ENCODE measurements at regions not wholly inside any gene's neighbourhood (a gene's known extent, or its start where the extent isn't known, plus 50 kb on each side); places are given as distances from the start of the nearest gene placed in this dataset.

DNA sequence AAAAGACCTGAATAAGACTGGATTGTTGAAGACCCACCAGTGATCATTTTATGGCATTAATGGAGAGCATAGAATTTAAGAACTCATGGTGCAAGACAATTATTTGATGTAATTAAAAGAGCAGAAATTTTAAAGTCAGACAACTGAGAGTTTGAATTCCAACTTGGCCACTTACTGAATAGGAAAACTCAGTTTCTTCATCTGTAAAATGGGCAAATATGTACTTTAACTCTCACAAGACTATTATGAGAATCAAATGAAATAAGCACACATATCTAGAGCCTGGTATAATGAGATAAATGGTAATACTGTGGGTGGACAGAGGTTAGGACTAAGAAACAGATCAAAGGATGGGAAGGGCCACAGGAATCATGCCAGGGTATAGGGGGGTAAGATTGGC is 88.0 kb downstream of the SOX9 start:
- no peak for DNase-seq

DNA sequence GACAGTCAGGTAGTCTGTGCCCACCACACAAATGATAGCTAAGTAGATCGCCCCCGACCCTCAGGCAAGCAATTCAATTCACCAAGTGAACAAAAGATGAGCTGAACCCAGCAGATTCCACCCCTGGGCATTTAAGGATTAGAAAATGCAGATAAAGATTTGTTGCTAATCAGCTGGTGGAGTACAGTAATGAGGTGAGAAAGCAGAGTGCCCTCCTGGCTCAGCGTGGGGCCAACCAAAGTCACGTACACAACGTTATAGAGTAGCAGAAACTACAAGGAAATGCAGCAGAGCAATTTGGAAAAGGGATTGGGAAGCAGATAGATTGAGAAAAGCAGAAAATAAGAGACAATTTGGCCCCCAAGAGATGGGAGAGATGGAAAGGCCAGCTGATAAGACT is 91.2 kb downstream of the SOX9 start:
- no peak for DNase-seq

DNA sequence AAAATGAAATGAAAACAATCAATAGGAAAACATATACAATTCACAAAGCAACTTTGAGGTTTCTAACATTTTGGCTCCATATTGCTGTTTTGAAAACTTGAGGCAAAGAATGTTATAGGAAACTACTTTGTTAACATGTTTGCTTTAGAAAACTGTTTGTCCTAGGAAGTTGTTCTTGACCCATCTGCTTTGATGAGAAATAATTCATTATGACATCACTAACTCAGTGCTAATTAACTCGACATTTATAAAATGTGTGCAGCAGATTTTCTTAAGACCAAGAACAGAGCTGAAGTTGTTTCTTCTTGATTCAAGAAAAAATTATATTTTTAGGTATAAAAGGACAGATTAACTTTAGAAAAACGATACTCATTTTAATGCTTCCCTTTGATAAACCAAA is 94.7 kb downstream of the SOX9 start:
- peak; percentile 9 for DNase-seq

DNA sequence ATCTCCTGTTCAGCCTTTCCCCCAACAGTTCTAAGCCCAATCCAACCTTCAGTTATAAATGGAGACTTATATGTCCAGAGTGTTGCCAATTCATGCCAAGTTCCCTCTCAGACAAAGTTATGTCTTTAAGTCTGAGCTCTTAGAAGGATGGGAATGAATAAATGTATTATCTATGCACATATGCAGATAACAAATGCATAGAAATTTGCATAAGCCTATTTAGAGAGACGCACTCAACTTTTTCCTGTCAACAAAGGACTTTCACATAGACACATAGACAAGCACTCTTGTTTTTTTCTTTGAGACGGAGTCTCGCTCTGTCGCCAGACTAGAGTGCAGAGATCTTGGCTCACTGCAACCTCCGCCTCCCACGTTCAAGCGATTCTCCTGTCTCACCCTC is 95.1 kb downstream of the SOX9 start:
- DNase-seq: no peak

GRCh38 chr17:72219137-72219823 is 98.5 kb downstream of the SOX9 start:
- DNase-seq: no peak

- DNase-seq: no peak
These were observed 99.1 kb downstream of the SOX9 start for GRCh38 chr17:72219824-72220493.

- no peak for DNase-seq
These were observed 102.0 kb downstream of the SOX9 start for GRCh38 chr17:72222661-72223380.

DNA sequence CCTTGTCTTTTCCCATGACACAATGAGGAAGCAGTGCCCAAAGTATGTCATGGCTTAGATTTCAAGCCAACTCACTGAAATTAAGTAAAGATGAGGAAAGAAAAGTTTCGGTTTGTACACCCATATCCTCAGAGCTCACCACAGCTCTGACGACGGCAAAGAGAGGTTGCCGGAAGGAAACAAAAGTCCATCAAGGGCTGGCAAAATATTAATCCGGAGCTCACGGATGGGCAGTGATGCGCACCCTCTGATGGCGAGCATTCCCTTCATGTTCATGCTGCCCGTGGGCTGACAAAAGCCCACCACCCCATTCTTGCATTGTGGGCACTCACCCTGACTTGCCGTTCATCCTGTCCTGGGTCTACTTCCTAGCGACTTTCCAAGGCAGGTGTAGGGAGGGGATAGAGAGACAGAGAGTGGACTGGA is 103.1 kb downstream of the SOX9 start:
- no peak for DNase-seq

DNA sequence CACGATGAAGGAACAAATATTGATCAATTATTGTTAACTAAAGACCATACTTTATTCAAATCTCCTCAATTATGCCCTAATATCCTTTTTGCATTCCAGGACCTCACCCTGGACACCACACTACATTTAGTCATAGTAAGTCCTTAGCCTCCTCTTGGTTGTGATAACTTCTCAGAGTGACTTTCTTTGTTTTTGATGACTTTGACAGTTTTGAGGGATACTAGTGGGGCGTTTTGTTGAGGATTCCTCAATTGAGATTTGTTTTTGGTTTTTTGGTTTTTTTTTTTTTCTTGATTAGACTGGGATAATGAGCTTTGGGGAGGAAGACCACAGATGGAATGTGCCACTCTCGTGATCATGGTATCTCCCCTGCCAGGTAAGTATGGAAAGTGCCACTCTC is 105.5 kb downstream of the SOX9 start:
- DNase-seq: no peak

- no peak for DNase-seq
These were observed 113.2 kb downstream of the SOX9 start for GRCh38 chr17:72233986-72234385.

- no peak for DNase-seq
These were observed 114.2 kb downstream of the SOX9 start for GRCh38 chr17:72234985-72235384.

DNA sequence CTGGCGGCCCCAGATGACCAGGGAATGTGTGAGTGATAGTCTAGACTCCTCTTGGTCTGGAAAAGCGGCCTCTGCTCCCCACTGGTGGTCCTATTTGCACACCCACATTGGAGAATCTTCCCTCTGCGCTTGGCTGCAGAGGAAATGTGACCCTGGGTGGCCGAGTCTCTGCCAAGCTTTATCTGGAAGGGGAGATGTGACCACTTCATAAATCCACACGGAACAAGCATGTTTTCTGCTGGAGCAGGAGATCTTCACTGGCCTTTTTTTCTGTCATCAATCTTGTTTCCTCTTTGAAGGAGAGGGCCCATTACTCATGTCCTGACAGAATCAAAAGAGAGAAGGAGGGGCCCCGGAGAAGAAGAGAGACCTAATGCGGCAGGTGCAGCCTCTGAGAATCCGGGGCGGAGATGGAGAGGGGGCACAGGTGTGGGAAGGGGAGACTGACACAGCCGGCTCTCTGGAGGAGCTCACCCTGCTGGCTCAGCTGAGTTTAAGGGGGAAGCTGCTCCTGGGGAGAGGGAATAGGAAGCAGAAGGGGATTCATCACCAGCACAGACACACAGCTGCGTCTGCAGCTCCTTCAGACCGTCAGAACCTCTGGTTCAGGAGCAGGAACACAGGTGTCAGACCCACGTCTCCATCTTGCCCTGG is 116.3 kb downstream of the SOX9 start:
- DNase-seq: no peak

GRCh38 chr17:72238157-72238673 is 117.4 kb downstream of the SOX9 start:
- DNase-seq: no peak

GRCh38 chr17:72239548-72239947 is 118.7 kb downstream of the SOX9 start:
- DNase-seq: no peak

GRCh38 chr17:72240333-72240732 is 119.5 kb downstream of the SOX9 start:
- DNase-seq: no peak

DNA sequence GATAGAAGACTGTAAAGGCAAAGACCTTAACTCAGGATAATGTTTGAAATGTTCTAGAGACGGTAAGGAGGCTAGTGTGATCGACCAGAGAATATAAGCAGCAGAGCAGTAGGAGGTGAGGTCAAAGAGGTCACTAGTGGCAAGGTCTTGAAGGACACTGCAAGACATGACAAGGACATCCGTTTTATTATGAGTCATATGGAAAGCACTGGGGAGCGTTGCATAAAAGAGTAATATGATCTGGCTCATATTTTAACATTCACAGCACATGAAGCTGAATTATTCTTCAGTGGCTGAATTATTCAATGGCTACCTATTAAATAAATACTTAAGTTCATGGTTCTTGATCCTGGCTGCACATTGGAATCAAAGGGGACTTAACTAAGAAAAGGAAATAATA is 123.7 kb downstream of the SOX9 start:
- DNase-seq: no peak

GRCh38 chr17:72244956-72245355 is 124.1 kb downstream of the SOX9 start:
- DNase-seq: no peak

DNA sequence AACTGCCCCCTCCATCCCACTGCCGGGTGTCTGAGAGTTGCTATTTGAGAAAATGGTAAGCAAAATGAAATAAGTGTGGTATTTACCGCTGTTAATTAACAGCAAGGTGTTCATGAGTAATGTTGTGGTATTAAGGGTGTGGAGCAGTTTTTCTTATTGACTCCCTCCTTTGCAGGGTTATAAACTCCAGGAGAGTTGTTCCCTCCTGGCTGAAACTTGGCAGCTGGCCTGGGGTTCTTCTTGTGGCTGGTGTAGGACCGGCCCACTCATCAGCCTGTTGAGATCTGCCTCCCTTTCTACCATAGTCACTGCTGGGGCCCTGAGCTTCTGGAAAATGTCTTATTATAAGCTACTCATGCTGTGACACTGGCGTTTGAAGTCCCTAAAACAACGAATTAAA is 128.6 kb downstream of the SOX9 start:
- DNase-seq: no peak

- DNase-seq: no peak
These were observed 129.4 kb downstream of the SOX9 start for GRCh38 chr17:72250206-72250605.

DNA sequence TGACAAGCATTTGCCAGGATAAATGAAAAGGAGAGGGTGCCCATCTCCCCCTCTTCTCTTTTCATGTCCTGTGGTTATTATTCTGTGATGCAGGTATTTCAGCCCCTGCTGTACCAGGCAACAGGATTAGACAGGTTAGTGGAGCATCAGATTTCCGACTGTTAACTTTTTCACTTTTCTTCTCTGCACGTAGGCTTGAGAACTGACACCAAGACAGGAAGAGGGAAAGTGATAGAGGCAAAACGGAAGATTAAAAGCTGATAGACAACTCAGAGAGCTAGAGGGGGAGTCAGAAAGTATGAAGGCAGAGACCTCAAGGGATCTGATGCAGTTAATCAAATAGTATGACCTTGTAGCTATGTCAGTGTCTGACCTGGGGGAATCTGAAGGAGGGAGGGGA is 132.8 kb downstream of the SOX9 start:
- DNase-seq: no peak

DNA sequence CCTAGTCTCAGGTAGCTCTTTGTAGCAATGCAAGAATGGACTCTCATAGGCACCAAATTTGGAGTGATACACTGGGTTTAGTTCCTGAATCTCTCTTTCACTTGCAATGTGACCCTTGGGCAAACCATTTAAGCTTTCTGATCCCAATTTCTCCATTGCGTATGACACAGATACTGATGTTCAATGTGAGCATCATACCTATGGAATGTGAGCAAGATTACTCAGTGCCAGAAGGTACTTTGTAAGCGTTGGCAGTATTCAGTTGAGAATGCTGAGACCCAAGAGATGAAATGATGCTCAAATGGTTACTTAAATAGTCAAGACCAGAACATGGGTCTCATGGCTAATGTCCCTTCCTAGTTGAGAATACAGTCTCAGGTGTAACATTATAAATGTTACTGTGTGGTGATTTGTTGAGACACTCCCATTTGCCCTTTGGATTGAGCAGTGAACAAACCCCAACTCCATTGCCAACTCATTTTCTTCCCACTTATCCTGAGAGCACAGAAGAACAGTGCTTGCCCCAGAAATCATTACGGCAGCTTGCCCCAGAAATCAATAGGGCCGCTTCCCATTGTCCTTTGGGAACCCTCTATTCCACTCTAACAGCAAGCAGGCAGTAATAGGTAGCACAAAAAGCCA is 134.1 kb downstream of the SOX9 start:
- DNase-seq: no peak

DNA sequence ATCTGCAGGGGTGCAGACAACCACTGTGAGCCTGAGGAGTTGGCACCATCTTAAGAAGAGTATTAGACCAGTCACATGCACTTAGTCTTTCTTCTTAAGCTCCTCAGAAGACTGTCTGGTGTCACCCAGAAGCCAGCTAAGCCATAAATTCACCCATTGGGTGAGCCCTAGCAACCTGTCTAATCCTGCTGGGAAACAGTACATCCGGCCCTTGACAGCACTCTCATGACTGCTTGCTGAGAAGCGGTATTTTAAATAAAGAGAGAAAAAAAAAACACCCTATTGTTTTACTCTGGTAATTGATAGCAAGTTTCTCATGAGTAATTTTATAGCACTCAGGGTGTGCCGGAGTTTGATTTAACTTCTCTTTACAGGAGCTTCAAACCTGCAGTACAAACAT is 134.7 kb downstream of the SOX9 start:
- no peak for DNase-seq

Measured in skin of body (tissue), 1 donor.